ENCODE measurements at regions not wholly inside any gene's neighbourhood (a gene's known extent, or its start where the extent isn't known, plus 50 kb on each side); places are given as distances from the start of the nearest gene placed in this dataset.
"Not testable (repeated sequence)": the region's sequence is repeated elsewhere in the genome, so short reads cannot be mapped to it uniquely, and the experiment has no call there.

DNA sequence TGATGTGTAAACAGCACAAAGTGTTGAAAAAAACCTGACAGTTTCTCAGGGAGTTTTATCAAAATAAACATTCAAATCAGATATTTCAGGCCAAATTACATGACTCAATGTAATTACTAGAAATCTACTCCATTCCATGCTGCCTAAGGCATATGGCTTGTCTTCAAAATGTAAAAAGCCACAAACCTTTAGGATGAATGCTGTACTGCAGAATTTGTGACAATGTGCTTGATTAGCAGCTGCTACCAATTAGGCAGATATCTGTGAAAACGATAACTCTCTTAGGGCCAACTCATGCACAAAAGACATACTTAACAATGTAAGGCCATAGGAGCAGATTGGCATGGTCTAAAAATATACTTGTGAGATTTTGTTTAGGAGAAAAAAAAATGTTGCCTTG lies 267.0 kb downstream of the DACT1 start:
- no peak overlapping the region for H3K27ac ChIP-seq (ENCODE audit: low read length)
- no peaks in the 10 kb centered on the region for H3K27me3 ChIP-seq (ENCODE audit: control insufficient read depth, insufficient read depth)
- H3K9me3 ChIP-seq (ENCODE audit: control insufficient read depth, low read length) = no peaks in the 10 kb centered on the region
- intact Hi-C loops (cut with DNase I) = no loop called here
- DNase-seq (no peak), ATAC-seq (no peak)
- H3K4me1 ChIP-seq (ENCODE audit: control insufficient read depth, insufficient read depth, low read length) = no peaks in the 10 kb centered on the region
- H3K4me3 ChIP-seq (ENCODE audit: low read length) = no peak overlapping the region
- 17% methylated on average over 1 of the region's 1 CpG for WGBS

- ATAC-seq = no peak
- H3K27ac ChIP-seq (ENCODE audit: low read length) = no peak overlapping the region
- intact Hi-C loops (cut with DNase I) = loop anchor here in 1 of 4 donors (2.0 kb wide), 1 partner anchor 39 kb away; no protein-coding TSS in a partner anchor
- H3K9me3 ChIP-seq (ENCODE audit: control insufficient read depth, low read length) = no peaks in the 10 kb centered on the region
- no peaks in the 10 kb centered on the region for H3K27me3 ChIP-seq (ENCODE audit: control insufficient read depth, insufficient read depth)
- DNase-seq = no peak
- H3K4me3 ChIP-seq (ENCODE audit: low read length) = no peak overlapping the region
- H3K4me1 ChIP-seq (ENCODE audit: control insufficient read depth, insufficient read depth, low read length) = no peaks in the 10 kb centered on the region
- 49% methylated on average over 1 of the region's 1 CpG for WGBS
Observed at GRCh38 chr14:58907803-58908202, 270.0 kb downstream of the DACT1 start.

DNA sequence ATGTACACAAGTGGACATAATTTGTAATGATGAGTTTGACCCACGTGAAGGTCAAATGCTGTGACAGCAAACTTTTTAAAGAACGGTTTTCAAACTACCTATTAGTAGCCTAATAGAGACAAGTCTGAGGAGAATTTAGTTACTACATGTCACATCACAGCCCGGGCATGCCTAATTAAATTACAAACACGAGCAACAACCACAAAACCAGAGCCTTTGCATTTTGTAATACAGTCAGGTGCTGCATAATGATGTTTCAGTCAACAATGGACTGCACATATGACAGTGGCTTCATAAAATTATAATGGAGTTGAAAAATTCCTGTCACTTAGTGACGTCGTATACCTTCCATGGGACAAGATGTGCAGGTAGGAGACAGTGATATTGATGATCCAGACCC lies 274.5 kb downstream of the DACT1 start:
- H3K9me3 ChIP-seq (ENCODE audit: control insufficient read depth, low read length) = no peaks in the 10 kb centered on the region
- no peaks in the 10 kb centered on the region for H3K27me3 ChIP-seq (ENCODE audit: control insufficient read depth, insufficient read depth)
- H3K27ac ChIP-seq (ENCODE audit: low read length) = no peak overlapping the region
- DNase-seq (no peak), ATAC-seq (no peak)
- no peaks in the 10 kb centered on the region for H3K4me1 ChIP-seq (ENCODE audit: control insufficient read depth, insufficient read depth, low read length)
- H3K4me3 ChIP-seq (ENCODE audit: low read length) = no peak overlapping the region
- WGBS = 85% methylated on average over 6 of the region's 6 CpGs
- intact Hi-C loops (cut with DNase I) = no loop called here

DNA sequence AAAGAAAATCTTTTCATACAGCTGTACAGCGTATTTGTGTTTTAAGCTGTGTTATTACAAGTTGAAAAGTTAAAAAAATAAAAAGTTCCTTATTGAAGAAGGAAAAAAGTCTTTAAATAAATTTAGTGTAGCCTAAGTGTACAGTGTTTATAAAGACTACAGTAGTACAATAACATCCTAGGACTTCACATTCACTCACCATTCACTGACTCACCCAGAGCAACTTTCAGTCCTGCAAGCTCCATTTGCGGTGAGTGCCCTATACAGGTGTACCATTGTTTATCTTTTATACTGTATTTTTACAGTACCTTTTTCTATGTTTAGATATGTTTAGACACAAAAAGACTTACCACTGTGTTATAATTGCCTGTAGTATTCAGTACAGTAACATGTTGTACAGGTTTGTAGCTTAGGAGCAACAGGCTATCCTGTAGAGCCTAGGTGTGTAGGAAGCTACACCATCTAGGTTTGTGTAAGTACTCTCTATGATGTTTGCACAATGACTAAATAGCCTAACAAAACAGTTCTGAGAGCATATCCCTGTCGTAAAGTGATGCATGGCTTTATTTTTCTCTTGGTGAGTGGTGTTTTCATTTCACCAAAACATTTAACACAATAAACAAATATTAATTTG lies 275.2 kb downstream of the DACT1 start:
- H3K27me3 ChIP-seq (ENCODE audit: control insufficient read depth, insufficient read depth) = no peaks in the 10 kb centered on the region
- no peak overlapping the region for H3K4me3 ChIP-seq (ENCODE audit: low read length)
- DNase-seq = no peak
- no peak for ATAC-seq
- intact Hi-C loops (cut with DNase I) = no loop called here
- H3K27ac ChIP-seq (ENCODE audit: low read length) = no peak overlapping the region
- H3K4me1 ChIP-seq (ENCODE audit: control insufficient read depth, insufficient read depth, low read length) = no peaks in the 10 kb centered on the region
- WGBS = 96% methylated on average over 3 of the region's 3 CpGs
- H3K9me3 ChIP-seq (ENCODE audit: control insufficient read depth, low read length) = no peaks in the 10 kb centered on the region

- Histone ChIP-seq H3K27me3 (ENCODE audit: control insufficient read depth, insufficient read depth) (no peaks in the 10 kb centered on the region), H3K4me3 (ENCODE audit: low read length) (no peak overlapping the region), H3K9me3 (ENCODE audit: control insufficient read depth, low read length) (no peaks in the 10 kb centered on the region), H3K27ac (ENCODE audit: low read length) (no peak overlapping the region), H3K4me1 (ENCODE audit: control insufficient read depth, insufficient read depth, low read length) (no peaks in the 10 kb centered on the region)
- ATAC-seq (no peak), DNase-seq (no peak)
- 70% methylated on average over 10 of the region's 10 CpGs for WGBS
- intact Hi-C loops (cut with DNase I) = no loop called here
Observed at GRCh38 chr14:58914279-58914855, 274.1 kb upstream of the DAAM1 start.

DNA sequence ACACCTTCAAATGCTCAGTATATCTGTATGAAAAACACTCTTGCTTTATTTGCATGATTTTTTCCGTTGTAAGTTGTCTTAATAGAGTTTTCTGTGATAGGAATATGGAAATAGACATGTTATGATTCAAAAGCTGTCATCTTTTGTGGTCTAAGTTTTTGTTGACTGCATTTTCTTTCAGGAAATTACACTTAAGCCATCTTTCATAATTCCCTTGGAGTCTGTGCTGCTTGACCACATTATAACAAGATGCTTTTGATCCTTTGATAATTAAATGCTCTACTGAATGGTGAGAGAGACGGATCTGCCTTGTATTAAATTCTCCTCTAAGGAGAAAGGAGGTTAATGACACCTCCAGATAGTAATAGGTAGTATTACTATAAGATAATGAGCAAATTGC lies 272.8 kb upstream of the DAAM1 start:
- H3K9me3 ChIP-seq (ENCODE audit: control insufficient read depth, low read length) = no peaks in the 10 kb centered on the region
- ATAC-seq (no peak), DNase-seq (no peak)
- no peak overlapping the region for H3K4me3 ChIP-seq (ENCODE audit: low read length)
- 72% methylated on average over 2 of the region's 2 CpGs for WGBS
- intact Hi-C loops (cut with DNase I) = no loop called here
- no peaks in the 10 kb centered on the region for H3K27me3 ChIP-seq (ENCODE audit: control insufficient read depth, insufficient read depth)
- H3K4me1 ChIP-seq (ENCODE audit: control insufficient read depth, insufficient read depth, low read length) = no peaks in the 10 kb centered on the region
- no peak overlapping the region for H3K27ac ChIP-seq (ENCODE audit: low read length)

DNA sequence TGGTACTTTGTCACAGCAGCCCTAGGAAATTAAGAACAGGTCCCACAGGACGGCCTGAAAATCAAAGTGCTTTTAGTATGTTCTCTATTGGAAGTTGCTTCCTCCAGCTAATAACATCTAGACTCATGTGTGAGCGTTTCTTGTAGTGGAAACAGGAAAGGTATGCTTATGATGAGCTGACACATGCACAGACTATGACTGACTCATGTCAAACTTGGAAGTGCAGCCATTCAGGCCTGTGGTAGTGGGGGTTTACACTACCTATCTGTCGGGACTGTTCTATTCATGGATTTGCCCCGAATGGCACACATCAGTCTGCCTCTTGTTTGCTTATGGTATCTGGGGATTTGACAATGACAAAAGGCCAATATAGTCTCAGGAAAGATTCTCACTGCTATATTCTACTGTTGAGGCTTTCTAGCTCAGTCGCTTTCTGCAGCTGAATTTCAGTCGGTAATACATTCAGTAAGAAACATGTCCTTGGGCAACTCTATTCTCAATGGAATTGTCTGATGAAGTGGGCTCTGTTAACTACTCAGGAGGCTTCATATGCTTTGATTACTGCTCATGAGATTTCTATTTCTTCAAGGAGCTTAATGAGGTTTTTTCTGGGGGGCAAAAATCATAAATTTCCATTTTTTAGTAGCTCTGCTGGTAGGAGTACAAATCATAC lies 270.3 kb upstream of the DAAM1 start:
- DNase-seq = no peak
- Histone ChIP-seq H3K27me3 (ENCODE audit: control insufficient read depth, insufficient read depth) (no peaks in the 10 kb centered on the region), H3K9me3 (ENCODE audit: control insufficient read depth, low read length) (no peaks in the 10 kb centered on the region), H3K4me1 (ENCODE audit: control insufficient read depth, insufficient read depth, low read length) (no peaks in the 10 kb centered on the region), H3K4me3 (ENCODE audit: low read length) (no peak overlapping the region), H3K27ac (ENCODE audit: low read length) (no peak overlapping the region)
- WGBS = 82% methylated on average over 6 of the region's 6 CpGs
- intact Hi-C loops (cut with DNase I) = no loop called here
- no peak for ATAC-seq

- H3K4me1 ChIP-seq (ENCODE audit: control insufficient read depth, insufficient read depth, low read length) = no peaks in the 10 kb centered on the region
- WGBS = 85% methylated on average over 6 of the region's 6 CpGs
- no peak overlapping the region for H3K27ac ChIP-seq (ENCODE audit: low read length)
- no peak overlapping the region for H3K4me3 ChIP-seq (ENCODE audit: low read length)
- ATAC-seq (no peak), DNase-seq (no peak)
- no peaks in the 10 kb centered on the region for H3K9me3 ChIP-seq (ENCODE audit: control insufficient read depth, low read length)
- H3K27me3 ChIP-seq (ENCODE audit: control insufficient read depth, insufficient read depth) = no peaks in the 10 kb centered on the region
- intact Hi-C loops (cut with DNase I) = no loop called here
Observed at GRCh38 chr14:58919217-58919616, 269.2 kb upstream of the DAAM1 start.

GRCh38 chr14:58920230-58920629 lies 268.2 kb upstream of the DAAM1 start:
- no peaks in the 10 kb centered on the region for H3K4me1 ChIP-seq (ENCODE audit: control insufficient read depth, insufficient read depth, low read length)
- H3K9me3 ChIP-seq (ENCODE audit: control insufficient read depth, low read length) = no peaks in the 10 kb centered on the region
- 57% methylated on average over 3 of the region's 3 CpGs for WGBS
- DNase-seq (no peak), ATAC-seq (no peak)
- intact Hi-C loops (cut with DNase I) = no loop called here
- no peak overlapping the region for H3K27ac ChIP-seq (ENCODE audit: low read length)
- H3K27me3 ChIP-seq (ENCODE audit: control insufficient read depth, insufficient read depth) = no peaks in the 10 kb centered on the region
- no peak overlapping the region for H3K4me3 ChIP-seq (ENCODE audit: low read length)

DNA sequence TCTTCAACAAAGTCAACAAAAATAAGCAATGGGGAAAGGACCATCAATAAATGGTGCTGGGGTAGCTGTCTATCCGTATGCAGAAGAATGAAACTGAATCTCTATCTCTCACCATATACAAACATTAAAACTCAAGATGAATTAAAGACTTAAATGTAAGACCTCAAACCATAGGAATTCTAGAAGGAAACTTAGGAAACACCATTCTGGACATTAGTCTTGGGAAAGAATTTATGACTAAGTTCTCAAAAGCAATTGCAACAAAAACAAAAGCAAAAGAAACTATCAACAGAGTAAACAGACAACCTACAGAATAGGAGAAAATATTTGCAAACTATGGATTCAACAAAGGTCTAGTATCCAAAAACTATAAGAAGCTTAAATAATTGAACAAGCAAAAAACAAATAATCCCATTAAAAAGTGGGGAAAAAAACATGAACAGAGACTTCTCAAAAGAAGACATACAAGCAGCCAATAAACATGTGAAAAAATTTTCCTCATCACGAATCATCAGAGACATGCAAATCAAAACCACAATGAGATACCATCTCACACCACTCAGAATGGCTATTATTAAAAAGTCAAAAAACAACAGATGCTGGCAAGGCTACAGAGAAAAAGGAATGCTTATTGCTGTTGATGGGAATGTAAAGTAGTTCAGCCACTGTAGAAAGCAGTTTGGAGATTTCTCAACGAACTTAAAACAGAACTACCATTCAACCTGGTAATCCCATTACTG lies 266.1 kb upstream of the DAAM1 start:
- DNase-seq; H3K27ac ChIP-seq (ENCODE audit: low read length); ATAC-seq; H3K9me3 ChIP-seq (ENCODE audit: control insufficient read depth, low read length); H3K27me3 ChIP-seq (ENCODE audit: control insufficient read depth, insufficient read depth); H3K4me3 ChIP-seq (ENCODE audit: low read length); H3K4me1 ChIP-seq (ENCODE audit: control insufficient read depth, insufficient read depth, low read length); intact Hi-C loops (cut with DNase I): not testable (repeated sequence)
- whole genome bisulfite sequencing = 80% methylated on average over 3 of the region's 3 CpGs

GRCh38 chr14:58923751-58924405 lies 264.6 kb upstream of the DAAM1 start:
- intact Hi-C loops (cut with DNase I) = no loop called here
- H3K27me3 ChIP-seq (ENCODE audit: control insufficient read depth, insufficient read depth) = no peaks in the 10 kb centered on the region
- H3K4me1 ChIP-seq (ENCODE audit: control insufficient read depth, insufficient read depth, low read length) = no peaks in the 10 kb centered on the region
- no peak overlapping the region for H3K27ac ChIP-seq (ENCODE audit: low read length)
- no peaks in the 10 kb centered on the region for H3K9me3 ChIP-seq (ENCODE audit: control insufficient read depth, low read length)
- 81% methylated on average over 7 of the region's 7 CpGs for WGBS
- DNase-seq (no peak), ATAC-seq (no peak)
- H3K4me3 ChIP-seq (ENCODE audit: low read length) = no peak overlapping the region
